T-helper 1 cell treated with Interleukin-12 subunit alpha and Interleukin-12 subunit beta and Interleukin-4 antibody, amounts not matched to agents 30 μg/mL and 1 μg/mL, for 36 hours (primary cell): ENCODE measurements at regions not wholly inside any gene's neighbourhood (a gene's known extent, or its start where the extent isn't known, plus 50 kb on each side); places are given as distances from the start of the nearest gene placed in this dataset.

Source experiments
- H3K27ac Mint-ChIP-seq: one replicate; pipeline ENCODE4 v1.8.0; 2021; ENCODE audit warnings: mild to moderate bottlenecking, mixed read lengths
- H3K27me3 Mint-ChIP-seq: one replicate; pipeline ENCODE4 v1.8.0; 2021; ENCODE audit warnings: low read depth, mixed read lengths
- H3K36me3 Mint-ChIP-seq: one replicate; pipeline ENCODE4 v1.8.0; 2021; ENCODE audit warnings: low read depth, mixed read lengths
- H3K4me1 Mint-ChIP-seq: one replicate; pipeline ENCODE4 v1.8.0; 2021; ENCODE audit warnings: low read depth, mixed read lengths
- H3K4me3 Mint-ChIP-seq: one replicate; pipeline ENCODE4 v1.8.0; 2021; ENCODE audit warnings: mild to moderate bottlenecking, moderate library complexity, mixed read lengths
- H3K9me3 Mint-ChIP-seq: one replicate; pipeline ENCODE4 v1.8.0; 2021; ENCODE audit warnings: mixed read lengths

- Mint-ChIP-seq H3K4me3 (no peak overlapping the region), H3K36me3 (no peaks in the 10 kb centered on the region), H3K27ac (no peak overlapping the region), H3K4me1 (no peaks in the 10 kb centered on the region), H3K9me3 (no peaks in the 10 kb centered on the region), H3K27me3 (no peaks in the 10 kb centered on the region)
These were observed 101.4 kb upstream of the GLI3 start for GRCh38 chr7:42338231-42338915.

GRCh38 chr7:42337225-42337905 is 100.4 kb upstream of the GLI3 start:
- peaks cover 5% of the 10 kb centered on the region for H3K9me3 Mint-ChIP-seq
- H3K36me3 Mint-ChIP-seq, result no peaks in the 10 kb centered on the region
- no peaks in the 10 kb centered on the region for H3K4me1 Mint-ChIP-seq
- H3K27me3 Mint-ChIP-seq, result no peaks in the 10 kb centered on the region
- no peak overlapping the region for H3K4me3 Mint-ChIP-seq
- no peak overlapping the region for H3K27ac Mint-ChIP-seq

DNA sequence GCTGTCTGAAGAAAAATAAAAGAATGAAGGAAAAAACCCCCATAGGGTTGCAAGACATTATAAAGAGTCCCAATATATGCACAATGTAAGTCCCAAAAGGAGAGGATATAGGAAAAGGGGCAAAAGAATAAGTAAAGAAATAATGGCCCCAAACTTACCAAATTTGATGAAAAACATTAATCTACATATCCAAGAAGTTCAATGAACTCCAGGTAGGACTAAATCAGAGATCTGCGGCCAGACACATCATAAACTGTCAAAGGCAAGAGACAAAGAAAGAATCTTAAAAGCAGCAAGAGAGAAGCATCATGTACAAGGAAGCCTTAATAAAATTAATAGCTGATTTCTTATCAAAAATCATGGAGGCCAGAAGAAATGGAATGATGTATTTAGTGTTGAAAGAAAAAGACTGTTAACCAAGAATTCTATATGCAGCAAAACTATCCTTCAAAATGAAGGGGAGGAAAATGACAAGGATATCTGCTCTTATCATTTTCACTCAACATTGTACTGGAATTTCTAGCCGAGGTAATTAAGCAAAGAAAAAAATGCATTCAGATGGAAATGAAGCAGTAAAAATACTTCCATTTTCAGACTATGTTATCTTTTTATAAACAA is 95.7 kb upstream of the GLI3 start:
- H3K4me3 Mint-ChIP-seq, result no peak overlapping the region
- peaks cover 10% of the 10 kb centered on the region for H3K9me3 Mint-ChIP-seq
- H3K4me1 Mint-ChIP-seq, result no peaks in the 10 kb centered on the region
- no peaks in the 10 kb centered on the region for H3K27me3 Mint-ChIP-seq
- H3K27ac Mint-ChIP-seq, result no peak overlapping the region
- H3K36me3 Mint-ChIP-seq, result no peaks in the 10 kb centered on the region

DNA sequence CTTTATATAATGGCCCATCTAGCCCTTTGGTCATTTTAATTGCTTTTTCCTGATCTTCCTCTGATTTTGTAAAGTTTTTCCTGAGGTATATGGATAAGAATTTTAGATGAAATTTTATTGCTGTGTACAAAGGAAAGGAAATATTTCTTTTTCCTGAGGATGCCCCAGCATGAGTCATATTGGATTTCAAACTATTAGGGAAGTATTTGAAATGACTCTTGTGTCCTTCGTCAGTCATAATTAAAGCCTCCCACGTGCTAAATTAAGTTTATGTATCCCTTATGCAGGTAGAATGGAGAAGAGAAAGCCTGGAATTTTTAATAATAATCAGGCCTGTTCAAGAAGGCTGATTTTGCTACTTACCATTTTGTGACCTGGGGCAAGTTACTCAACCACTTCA is 82.6 kb upstream of the GLI3 start:
- Mint-ChIP-seq H3K36me3 (no peaks in the 10 kb centered on the region), H3K27ac (no peak overlapping the region), H3K4me3 (no peak overlapping the region), H3K9me3 (peaks cover 3% of the 10 kb centered on the region), H3K27me3 (no peaks in the 10 kb centered on the region), H3K4me1 (no peaks in the 10 kb centered on the region)

- Mint-ChIP-seq H3K36me3 (no peaks in the 10 kb centered on the region), H3K27ac (no peak overlapping the region), H3K27me3 (no peaks in the 10 kb centered on the region), H3K4me3 (no peak overlapping the region), H3K9me3 (peaks cover 3% of the 10 kb centered on the region), H3K4me1 (no peaks in the 10 kb centered on the region)
These were observed 78.6 kb upstream of the GLI3 start for GRCh38 chr7:42315631-42316030.

DNA sequence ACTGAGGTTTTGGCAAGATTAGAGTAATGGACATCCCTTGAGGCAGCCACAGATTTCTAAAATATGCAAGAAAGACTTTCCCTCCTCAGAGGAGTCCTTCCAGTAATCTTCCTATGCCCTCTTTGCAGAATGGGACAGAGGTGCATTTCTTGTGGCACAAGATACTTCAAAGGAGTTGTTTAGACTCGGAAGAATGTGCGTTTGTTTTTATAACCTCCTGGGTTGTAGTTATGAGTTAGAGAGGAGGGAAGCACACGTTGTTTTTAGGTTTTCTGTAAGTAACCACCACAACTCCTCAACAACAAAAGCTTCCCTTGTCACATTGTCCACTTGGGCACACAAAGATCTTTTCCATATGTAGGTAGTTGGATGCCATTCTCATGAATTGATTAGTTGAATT is 78.1 kb upstream of the GLI3 start:
- Mint-ChIP-seq H3K27ac (no peak overlapping the region), H3K4me1 (no peaks in the 10 kb centered on the region), H3K9me3 (peaks cover 3% of the 10 kb centered on the region), H3K27me3 (no peaks in the 10 kb centered on the region), H3K4me3 (no peak overlapping the region), H3K36me3 (no peaks in the 10 kb centered on the region)

GRCh38 chr7:42314696-42315095 is 77.7 kb upstream of the GLI3 start:
- H3K9me3 Mint-ChIP-seq, result peaks cover 3% of the 10 kb centered on the region
- H3K36me3 Mint-ChIP-seq, result no peaks in the 10 kb centered on the region
- no peaks in the 10 kb centered on the region for H3K27me3 Mint-ChIP-seq
- H3K4me1 Mint-ChIP-seq, result no peaks in the 10 kb centered on the region
- no peak overlapping the region for H3K27ac Mint-ChIP-seq
- H3K4me3 Mint-ChIP-seq, result no peak overlapping the region

DNA sequence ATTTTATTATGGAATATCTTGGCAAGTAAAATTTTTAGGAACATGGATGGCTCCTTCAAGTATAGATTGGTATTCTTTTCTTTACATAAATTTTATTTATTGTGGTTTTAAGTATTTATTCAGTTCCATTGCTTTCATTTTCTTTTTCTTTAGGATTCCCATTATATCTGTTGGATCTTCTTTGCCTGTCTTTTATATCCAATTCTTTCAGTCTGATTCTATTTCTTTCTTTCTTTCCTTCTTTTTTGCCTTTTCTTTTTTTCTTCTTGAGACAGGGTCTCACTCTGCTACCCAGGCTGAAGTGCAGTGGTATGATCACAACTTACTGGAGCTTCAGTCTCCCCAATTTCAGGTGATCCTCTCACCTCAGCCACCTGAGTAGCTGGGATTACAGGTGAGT is 74.2 kb upstream of the GLI3 start:
- no peaks in the 10 kb centered on the region for H3K27me3 Mint-ChIP-seq
- no peak overlapping the region for H3K27ac Mint-ChIP-seq
- H3K36me3 Mint-ChIP-seq, result no peaks in the 10 kb centered on the region
- no peaks in the 10 kb centered on the region for H3K4me1 Mint-ChIP-seq
- H3K4me3 Mint-ChIP-seq, result no peak overlapping the region
- H3K9me3 Mint-ChIP-seq, result peaks cover 2% of the 10 kb centered on the region

- Mint-ChIP-seq H3K4me3 (no peak overlapping the region), H3K9me3 (no peaks in the 10 kb centered on the region), H3K27me3 (no peaks in the 10 kb centered on the region), H3K36me3 (no peaks in the 10 kb centered on the region), H3K4me1 (no peaks in the 10 kb centered on the region), H3K27ac (no peak overlapping the region)
These were observed 56.0 kb upstream of the GLI3 start for GRCh38 chr7:42292991-42293521.

GRCh38 chr7:42289473-42289872 is 52.5 kb upstream of the GLI3 start:
- H3K4me3 Mint-ChIP-seq, result no peak overlapping the region
- H3K27ac Mint-ChIP-seq, result no peak overlapping the region
- H3K36me3 Mint-ChIP-seq, result no peaks in the 10 kb centered on the region
- H3K4me1 Mint-ChIP-seq, result no peaks in the 10 kb centered on the region
- H3K9me3 Mint-ChIP-seq, result no peaks in the 10 kb centered on the region
- no peaks in the 10 kb centered on the region for H3K27me3 Mint-ChIP-seq
